CD4-positive, alpha-beta T cell treated with Interleukin-10 for 1 hour (primary cell): ENCODE measurements at regions not wholly inside any gene's neighbourhood (a gene's known extent, or its start where the extent isn't known, plus 50 kb on each side); places are given as distances from the start of the nearest gene placed in this dataset.

Experiments used
- DNase-seq: peaks from one replicate; pipeline ENCODE4 v3.0.0-alpha.2; 2020

DNA sequence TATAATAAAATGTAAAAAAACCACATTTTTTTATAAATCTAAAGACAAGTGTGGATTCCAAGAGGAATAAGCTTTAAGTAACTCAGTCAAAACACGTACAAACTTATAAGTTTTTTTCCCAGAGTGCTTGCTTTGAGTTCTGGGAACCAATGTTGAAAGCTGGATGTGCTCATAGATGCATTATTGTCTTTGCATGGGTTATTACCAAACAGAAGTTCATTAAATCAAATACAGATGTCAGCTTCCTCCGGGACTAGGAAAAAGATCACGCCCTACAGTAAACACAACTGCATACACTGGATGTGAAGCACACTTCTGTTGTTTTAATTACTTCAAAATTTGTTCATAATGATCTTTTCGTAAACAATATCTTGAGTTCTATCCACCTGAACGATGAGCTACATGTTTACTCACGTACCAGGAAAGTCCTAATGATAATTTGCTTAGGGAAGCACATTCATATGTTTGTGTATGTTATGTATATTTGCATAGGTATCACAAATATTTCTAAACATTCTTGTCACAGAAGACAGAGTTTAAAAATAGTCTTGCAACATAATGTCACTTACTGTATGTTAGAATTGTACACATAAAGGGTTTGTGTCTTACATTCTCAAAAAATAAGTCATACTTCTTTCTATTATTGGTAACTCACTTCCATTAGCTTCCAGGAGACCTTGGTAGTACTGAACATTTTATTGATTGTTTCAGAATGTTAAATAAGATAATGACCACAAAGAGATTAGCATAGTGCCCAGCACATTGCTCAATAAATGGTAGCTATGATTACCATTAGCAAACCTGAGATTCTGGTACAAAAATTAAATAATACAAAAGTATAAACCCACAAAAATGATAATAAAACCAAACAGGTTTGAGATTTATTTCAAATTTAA, 427.4 kb downstream of the CETN3 start:
- no peak for DNase-seq

DNA sequence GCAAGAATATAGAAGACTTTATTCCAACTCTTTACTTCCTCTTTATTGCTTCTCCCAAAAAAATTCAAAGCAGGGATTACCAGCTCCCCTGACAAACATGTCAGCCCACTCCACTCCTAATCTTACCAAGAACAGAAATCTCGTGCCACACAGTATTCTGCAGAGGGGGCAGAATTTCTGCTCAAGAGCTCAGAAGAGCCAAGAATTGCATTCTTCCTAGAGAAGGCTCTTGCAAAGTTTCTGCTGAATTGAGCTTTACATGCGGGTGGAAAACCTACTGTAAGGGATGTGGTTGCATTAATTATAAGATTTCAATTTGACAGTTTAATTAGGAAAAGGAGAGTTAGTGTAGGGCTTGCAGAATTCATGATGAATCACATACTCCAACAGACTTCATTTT, 428.5 kb downstream of the CETN3 start:
- DNase-seq: no peak

DNA sequence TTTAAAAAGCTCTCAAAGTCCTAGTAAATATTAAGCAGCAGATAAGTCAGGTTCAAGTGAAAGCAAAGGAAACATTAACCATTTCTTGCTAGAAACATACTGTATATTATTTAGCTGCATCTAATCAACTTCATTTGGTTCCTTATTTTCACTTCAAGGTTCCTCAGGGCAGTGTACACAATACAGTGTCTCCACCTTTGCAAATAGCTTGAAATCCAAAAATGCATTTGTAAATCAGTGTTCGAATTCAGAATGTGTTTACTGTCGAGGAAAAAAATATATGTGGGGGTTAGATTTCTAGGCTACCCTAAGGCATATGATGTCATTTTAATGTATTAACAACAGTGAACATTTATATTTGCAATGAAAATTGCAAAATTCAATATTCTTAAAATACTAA, 436.0 kb downstream of the CETN3 start:
- no peak for DNase-seq

DNA sequence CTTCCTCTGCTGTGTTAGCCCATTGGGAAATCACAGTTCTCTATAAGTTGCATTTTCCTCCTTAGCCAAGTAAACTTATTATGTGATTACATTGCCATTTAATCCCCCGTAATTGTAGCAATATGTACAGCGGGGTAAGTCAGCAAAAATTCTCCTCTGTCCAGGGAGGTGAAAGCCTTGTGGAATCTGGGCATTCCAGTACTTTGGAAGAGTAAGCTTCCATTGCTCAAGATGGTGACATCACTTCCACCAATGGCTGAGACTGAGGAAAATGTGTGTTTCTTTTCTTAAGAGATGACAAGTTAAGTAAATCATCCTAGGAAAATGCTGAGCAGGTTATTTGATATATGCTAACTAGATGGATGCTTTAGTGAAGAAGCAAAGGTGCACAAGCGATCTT, 436.7 kb downstream of the CETN3 start:
- no peak for DNase-seq

DNA sequence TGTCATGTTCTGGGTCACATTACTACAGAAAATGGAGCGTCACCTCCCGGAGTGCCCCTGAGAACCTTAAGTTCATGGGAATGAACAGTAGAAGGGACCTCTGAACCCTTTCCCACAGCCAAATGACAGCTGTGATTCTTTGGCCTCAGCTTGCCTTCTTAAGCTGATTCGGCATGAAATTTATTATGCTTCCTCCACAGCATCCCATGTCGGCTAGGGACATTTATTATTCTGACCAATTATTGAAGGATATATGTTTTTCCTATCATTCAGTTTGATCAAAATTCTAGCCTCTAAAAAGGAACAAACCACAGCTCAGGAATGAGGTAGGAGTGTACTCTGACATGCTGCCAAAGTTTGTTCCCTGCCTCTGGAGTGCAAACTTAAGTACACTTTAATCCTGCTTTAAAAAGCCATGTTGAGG, 440.6 kb downstream of the CETN3 start:
- no peak for DNase-seq

DNA sequence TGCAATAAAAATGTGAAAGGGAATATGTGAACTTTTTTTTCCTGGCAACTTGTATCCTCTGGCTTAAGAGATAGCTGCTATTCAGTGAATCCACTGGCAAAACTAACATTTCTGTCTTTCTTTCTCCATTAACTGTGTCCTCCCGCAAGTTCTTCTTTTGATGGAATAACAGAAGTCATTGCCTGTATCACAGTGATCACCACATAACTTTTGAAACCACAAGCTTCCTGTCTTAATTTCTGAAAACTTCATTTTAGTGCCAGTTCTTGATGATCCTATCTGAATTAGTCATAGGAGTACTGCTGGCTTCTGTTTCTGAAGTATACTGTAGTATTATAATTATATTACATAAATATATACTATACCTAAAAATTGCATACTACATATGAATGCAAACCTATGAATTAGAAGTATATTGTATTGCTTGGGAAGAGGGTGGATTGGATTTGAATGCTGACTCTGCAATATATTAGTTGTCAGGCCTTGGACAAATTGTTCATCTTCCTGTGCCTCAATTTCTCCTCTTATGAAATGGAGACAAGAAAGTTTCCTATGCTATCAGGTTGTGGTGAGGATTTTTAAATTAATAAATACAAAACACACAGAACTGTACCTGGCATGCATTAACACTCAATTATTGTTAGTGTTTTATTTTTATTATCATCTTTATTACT, 441.6 kb downstream of the CETN3 start:
- DNase-seq: no peak

DNA sequence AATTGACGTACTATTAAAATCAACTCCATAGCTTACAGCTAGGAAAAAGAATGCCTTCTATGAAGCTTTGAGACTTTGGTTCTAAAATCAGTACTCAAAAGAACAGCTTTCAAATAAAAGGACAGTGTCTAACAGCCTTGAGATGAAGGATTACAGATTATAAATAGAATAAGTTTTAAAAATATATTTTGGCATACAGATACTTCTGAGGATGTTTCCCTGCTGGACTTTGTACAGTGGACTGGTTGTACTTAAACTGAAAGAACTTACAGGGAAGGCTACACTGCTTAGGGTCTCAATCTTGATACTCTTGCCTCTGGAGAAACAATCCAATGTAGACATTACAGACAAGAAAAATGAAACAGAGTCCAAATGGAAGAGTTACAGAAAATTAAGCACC, 452.7 kb downstream of the CETN3 start:
- no peak for DNase-seq

DNA sequence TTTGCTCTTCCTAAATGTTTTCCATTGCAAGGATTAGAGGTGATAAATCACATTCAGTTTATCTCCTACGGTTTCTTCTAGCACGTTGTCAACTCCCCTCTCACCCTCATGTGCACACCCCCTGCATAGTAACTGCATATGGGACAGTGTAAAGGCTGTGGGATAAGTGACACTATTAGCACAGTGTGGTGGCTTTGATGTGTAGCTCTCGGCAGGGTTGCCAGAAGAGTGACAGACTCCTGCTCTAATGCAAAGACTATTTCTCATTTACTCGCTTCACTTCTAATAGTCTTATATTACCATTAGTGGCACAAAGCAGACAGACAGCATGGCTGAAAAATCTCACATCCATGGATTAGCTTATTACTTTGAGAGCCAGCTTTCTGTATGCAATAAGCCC, 454.6 kb downstream of the CETN3 start:
- no peak for DNase-seq

DNA sequence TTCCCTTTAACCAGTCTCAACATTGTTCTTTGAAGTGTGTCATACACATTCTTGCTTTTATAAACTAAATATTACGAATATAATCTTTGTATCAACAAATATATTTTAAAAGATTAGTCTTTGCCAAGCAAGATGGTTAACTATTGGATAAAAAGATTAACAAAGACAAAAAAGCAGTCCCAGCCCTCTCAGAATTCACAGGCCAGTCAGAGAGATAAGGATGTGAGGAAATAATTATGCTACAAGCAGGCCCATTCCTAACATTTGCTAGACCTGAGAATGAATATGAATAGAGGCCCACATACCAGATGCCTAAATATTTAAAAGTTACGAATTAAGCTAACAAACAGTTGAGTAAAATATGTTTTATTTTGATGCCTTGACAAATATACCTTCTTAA, 457.7 kb downstream of the CETN3 start:
- DNase-seq: no peak

DNA sequence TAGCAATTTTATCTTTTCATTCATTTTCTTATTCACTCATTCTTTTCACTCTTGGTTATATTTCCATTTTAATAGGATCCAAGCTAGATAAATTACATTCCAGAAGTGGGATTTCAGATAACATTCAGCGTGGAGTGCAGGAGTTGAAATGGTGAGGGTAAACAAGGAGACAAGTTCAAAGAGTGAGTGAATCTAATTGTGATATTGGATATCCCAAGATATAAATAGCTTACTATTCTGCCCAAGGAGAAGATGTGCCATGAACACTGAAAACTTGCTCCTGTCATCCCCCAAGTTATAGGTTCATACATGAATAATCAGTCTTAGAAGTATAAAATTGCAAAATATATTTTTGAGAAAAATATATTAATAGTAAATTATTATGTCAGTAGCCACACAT, 459.3 kb downstream of the CETN3 start:
- DNase-seq: no peak

DNA sequence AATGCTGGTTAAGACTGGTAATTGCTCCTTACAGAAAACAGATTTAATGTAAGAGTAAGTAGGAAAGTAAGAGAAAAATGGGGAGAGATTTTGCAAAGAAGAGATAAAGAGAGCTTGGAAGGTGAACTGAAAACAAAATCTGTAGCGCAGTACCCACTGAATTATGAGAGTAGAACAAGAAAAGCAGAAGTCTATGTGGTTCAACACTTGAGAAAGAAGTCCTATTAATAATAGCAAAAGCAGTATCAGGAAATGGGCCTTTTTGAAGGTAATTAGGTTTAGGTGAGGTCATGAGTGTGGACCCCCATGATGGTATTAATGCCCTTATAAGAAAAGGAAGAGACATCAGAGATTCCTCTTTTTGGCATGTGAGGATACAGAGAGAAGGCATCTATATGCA, 460.6 kb downstream of the CETN3 start:
- no peak for DNase-seq

DNA sequence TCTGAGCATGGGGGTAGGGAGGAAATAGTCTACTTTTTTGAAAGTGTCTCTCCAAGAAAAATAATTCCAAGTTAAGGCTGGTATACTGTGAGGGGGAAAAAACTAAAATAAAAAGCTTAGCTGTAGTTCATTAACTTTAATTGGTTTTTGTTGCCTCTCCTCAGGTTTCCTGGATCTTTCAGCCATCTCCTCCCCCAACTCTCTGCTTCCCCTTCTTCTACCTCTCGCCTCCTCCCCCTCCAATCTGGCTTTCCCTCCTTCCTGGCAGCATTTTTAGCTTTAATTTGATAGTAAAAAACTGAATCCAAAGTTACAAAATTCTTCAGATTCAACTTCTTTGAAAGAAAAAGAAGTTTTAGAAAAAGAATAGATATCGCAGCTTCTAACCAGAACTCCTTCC, 462.6 kb downstream of the CETN3 start:
- DNase-seq: no peak

DNA sequence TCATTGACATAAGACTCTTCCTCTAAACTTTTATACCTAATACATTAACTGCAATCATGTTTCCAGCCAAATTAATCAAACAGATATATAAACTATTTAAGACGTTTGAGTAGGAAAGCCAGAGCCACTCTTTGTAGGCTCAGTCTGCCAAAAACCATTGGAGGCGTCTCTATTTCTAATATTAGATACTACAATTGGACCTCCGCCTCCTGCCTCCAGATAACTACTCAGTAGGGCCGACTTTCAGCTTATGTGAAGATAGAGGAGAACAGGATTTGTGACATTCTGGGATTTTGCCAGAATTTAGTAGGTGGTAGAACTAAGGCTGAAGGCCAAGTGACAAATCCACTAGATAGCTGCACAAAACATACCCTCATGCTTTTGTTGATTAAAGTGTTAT, 463.0 kb downstream of the CETN3 start:
- no peak for DNase-seq

DNA sequence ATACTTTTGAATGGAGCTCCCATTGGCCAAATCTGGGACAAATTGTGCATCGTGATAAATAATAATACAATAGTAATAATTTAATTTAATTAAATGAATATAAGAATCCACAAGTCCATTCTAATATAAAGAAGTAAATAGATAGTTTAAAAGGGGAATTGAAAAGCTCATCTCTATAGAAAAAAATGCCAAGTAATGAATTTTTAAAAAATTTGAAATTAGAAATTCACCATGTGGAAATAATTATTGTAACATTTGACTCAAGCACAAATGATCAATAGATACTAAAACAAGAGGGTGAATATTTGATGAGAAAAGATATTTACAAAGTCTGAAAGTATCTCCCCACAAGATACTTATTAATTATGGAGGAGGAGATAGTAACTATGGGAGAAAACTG, 467.4 kb downstream of the CETN3 start:
- DNase-seq: no peak

DNA sequence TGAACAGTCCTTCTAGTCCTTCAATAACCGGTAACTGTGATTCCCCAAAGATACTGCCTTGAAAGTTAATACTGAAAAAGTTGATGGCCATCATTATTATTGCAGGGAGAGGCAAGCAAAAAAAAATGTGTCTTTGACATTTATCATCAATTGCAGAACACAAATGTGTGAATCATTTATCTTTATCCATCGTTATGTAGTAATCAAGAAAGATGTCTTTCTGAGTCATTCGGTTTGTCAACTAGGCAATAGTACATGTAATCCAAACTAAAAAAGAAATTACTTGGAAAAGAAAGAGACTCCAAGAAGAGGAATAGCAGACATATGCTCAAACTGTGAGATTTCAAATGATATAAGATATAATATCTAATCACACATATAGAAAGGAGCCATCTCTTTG, 473.0 kb downstream of the CETN3 start:
- no peak for DNase-seq

DNA sequence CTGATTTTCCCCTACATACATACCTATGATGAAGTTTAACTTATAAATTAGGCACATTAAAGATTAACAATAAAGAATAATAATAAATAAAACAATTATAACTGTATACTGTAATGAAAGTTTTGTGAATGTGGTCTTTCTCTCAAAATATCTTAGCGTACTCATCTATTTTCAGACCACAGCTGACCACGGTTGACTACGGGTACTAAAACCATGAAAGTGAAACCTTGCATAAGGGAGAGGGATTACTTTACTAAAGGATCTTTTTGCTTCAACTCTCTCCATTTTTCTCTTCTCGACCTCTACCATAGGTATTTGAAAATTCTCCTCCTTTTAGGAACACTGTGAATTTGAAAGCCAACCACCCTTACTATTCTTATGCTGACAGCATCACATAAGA, 475.5 kb downstream of the CETN3 start:
- DNase-seq: no peak

DNA sequence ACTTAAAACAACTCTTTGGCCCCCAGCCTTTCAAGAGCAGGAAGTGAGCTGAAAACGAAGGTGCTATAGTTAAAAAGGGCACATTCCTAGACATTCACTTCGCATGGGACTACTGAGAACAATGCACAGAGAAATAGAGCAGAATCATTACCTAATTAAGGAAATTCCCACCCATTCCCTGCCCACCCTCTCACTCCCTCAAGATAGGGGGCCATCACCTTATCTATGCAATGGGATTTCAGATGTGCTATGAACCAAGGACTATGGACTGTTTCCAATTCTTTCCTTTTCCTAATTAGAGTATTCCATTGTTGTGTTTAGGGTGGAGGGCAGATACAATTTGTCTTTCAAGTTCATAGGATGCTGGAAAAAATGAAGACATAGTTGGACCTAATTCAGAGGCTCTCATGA, 476.8 kb downstream of the CETN3 start:
- no peak for DNase-seq

DNA sequence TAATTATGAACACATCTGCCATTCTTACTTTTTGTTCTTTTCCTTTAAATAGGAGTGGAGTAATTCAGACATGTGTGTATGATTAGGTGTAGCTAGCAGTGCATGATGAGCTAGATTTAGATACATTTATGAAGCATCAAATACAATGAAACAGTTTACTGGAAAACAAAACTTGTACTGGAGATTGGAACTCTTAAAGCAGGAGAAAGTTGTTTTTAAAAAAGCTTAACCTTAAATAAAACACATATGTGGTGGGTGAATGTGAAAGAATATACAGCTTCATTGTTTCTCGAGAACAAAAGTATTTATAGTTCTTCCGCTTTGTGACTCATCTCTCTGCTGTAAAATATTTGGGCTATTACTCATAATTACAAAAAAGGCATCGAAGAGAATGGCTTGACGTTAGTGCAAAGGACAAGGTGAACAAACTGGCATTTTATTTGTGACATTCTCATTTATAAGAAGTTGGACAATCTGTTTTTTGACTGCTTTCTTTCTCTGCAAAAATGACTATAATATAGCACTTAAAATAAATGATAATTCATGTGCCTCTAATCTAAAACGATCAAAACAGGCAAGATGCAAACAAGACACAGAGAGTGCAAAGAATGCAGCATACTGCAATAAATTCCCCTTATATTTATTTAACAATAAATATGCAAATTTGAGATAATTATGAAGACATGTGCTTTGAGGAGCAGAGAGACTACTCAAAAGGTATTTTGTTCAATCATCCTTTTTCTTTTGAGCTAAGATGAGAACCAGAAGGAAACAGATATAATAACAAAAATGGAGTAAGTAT, 478.8 kb downstream of the CETN3 start:
- DNase-seq: no peak

DNA sequence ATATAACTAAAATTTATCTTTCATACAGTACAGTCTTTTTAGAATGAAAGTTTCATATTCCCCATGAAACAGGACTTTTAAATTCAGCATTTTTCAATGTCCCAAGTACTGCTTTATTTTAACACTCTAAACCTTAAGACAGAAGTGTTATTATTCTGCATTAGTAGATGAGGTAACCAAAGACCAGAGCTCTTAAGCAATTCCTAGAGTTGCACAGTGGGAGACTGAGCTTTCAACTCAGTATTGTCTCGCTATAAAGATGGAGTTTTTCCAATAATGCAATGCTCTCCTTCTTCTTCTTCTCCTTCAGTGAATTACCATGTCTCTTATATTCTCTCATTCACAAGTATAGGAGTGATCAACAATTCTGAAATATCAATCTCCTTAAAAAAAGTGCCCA, 479.7 kb downstream of the CETN3 start:
- DNase-seq: no peak

DNA sequence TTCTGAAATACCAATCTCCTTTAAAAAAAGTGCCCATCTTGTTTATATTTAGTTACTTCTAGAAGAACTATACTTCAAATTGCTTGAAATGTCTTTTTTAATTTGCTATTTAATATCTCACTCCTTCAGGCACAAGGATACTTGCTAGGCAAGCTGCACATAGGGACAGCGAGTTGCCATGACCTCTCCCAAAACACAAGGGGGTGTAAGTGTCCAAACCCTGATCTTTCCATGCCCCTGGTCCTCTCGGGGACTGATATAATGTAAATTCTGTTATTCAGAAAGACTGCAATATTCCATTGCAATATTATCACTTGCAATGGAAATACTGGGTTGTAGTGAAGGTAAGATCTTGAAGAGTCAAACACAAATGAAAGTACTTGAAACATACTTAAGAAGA, 480.4 kb downstream of the CETN3 start:
- no peak for DNase-seq

DNA sequence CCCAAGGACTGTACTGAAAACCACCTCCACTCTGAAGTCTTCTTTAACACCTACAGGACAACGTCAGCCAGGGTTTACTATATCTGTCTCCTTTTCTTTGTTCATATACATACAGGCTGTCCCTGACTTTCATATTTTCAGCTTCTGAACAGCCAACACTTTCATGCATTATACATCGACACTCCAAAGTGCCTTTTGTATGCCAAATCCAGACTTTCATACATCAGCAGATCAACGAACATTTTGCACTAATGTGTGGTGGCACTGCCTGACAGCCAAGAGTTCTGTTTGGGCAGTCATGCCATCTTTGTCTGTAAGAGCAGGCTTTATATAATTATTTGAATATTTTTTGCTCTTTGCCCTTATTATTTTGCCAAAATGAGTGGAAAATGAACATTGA, 487.4 kb downstream of the CETN3 start:
- no peak for DNase-seq

DNA sequence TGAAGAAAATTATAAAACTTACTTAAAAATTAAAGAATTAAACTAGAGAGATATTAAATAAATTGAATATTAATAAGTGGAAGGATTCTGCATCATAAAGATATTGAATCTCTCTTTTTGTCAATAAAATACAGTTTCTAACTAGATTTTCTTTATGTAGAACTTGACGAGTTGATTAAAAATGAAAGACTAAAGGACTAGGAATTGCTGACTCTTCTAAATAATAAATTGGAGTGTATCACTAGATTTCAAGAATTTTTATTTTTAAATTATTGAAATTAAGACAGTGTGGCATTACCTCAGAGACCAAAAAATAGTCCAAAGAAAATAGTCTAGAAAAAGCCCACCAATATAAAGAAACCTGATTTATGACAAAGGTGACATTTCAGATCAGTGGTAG, 492.4 kb downstream of the CETN3 start:
- DNase-seq: no peak

DNA sequence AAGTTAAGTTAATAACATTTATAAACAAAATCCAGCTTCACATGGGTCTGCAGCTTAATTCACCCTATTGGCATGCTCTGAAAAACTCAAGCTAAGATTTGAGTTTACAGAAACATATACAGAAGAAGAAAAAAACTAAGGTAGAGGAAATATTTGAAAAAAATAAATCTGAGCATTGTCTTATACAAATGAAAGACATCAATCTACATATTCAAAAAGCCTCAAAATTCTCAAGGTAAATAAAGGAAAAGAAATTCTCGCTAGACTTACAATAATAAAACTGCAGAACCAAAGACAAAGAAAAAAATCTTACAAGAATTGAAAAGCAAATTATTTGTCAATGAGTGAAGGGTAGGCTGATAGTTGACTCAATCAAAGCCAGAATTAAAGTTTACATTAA, 493.4 kb downstream of the CETN3 start:
- no peak for DNase-seq

DNA sequence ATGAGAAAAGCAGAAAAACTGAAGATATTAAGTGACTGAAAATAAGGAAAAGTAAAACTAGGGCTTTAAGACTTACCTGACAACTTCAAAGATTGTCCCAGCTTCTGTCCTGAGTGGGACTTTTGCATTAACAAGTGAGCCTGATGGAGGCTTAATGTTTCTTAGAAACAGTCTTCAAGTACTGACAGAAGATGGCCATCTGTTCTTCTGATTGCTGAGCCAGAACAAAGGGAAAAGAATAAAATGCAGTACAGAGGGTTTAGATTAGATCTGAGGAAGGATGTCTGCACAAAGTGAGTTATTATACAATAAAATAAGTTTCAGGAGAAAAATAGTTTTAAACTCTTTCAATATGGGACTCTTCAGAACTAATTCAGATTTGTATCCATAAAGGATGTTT, 500.7 kb downstream of the CETN3 start:
- DNase-seq: no peak
